Heart left ventricle (tissue), 16 donors: ENCODE measurements at regions not wholly inside any gene's neighbourhood (a gene's known extent, or its start where the extent isn't known, plus 50 kb on each side); places are given as distances from the start of the nearest gene placed in this dataset.
"Not testable (repeated sequence)": the region's sequence is repeated elsewhere in the genome, so short reads cannot be mapped to it uniquely, and the experiment has no call there.

Experiments
- ATAC-seq, 4 donors: fragments of 200-7000 bp; cut with Tn5 transposase; one replicate each; pipeline ENCODE4 v1.9.1; 2020 to 2022; ENCODE audit warnings: moderate library complexity in 4 of 4, mild to moderate bottlenecking in 3 of 4, moderate number of reproducible peaks in 1 of 4
- DNase-seq, 5 donors: peaks; one replicate each; pipeline ENCODE4 v3.0.0-alpha.2; 2020
- H3K27ac ChIP-seq, 12 donors: fragments of 200-600 bp; sonication (generic) in 4 of 12; one replicate each; pipeline versions ENCODE4 v1.5.0 to v1.8.0; 2016 to 2022; ENCODE audit warnings: mild to moderate bottlenecking in 2 of 12
- H3K27me3 ChIP-seq, 9 donors: fragments of 200-600 bp; sonication (generic) in 2 of 9; one replicate each; pipeline versions ENCODE4 v1.5.1 to v1.8.0; 2016 to 2022; ENCODE audit warnings: mild to moderate bottlenecking in 3 of 9
- H3K36me3 ChIP-seq, 9 donors: fragments of 200-600 bp; sonication (generic) in 2 of 9; one replicate each; pipeline versions ENCODE4 v1.5.0 to v1.8.0; 2018 to 2022; ENCODE audit warnings: mild to moderate bottlenecking in 2 of 9
- H3K4me1 ChIP-seq, 12 donors: fragments of 200-600 bp; sonication (generic) in 4 of 12; one replicate each; pipeline versions ENCODE4 v1.5.0 to v1.8.0; 2016 to 2022; ENCODE audit warnings: mild to moderate bottlenecking in 3 of 12
- H3K4me3 ChIP-seq, 12 donors: fragments of 200-600 bp; sonication (generic) in 4 of 12; one replicate each; pipeline versions ENCODE4 v1.5.0 to v1.8.0; 2017 to 2022; ENCODE audit warnings: mild to moderate bottlenecking in 9 of 12, moderate library complexity in 4 of 12
- H3K9me3 ChIP-seq, 12 donors: fragments of 200-600 bp; sonication (generic) in 4 of 12; one replicate each; pipeline versions ENCODE4 v1.5.0 to v1.8.0; 2016 to 2022; ENCODE audit warnings: mild to moderate bottlenecking in 1 of 12
- POLR2A ChIP-seq, 2 donors: fragments of 450-650 bp; IDR thresholded peaks; one replicate each; pipeline ENCODE4 v1.6.1; 2017; ENCODE audit warnings: antibody characterized with exemption in 2 of 2, mild to moderate bottlenecking in 2 of 2, moderate library complexity in 2 of 2
- WGBS, 4 donors: extraction: QIAGEN DNeasy Blood & Tissue Kit in 2 of 4; methylation state at CpG; one replicate each; pipeline versions ENCODE4 v1.1.5 to v1.1.7; 2013 to 2018; 5-methylcytosine and 5-hydroxymethylcytosine counted together
- intact Hi-C, 10 donors: fragments of 100-400 bp; cut with DNase I; formaldehyde crosslinking; loops; one replicate each; pipeline versions ENCODE4 v1.11.1 to v1.14.2; 2022
- TF ChIP-seq, protein P1 (sequence below), 12 donors: fragments of 200-600 bp; sonication (generic) in 4 of 12; IDR thresholded peaks; one replicate each; pipeline versions ENCODE4 v1.5.0 to v1.8.0; 2018 to 2022; ENCODE audit warnings: antibody characterized with exemption in 12 of 12, mild to moderate bottlenecking in 5 of 12
- donor health status: ischemic (EF 13 %, LVEDD 7.1; RV severe dilation, severe dysfunction).
- donor health status: healthy with polysubstance abuse.
- donor health status: DM: no; HTN: yes; CAD: no.
- donor health status: DM: no; HTN: no; CAD: no.
- donor health status: ischemic (EF 25% LVEDD 6.9; RV normal size, moderate dysfunction).
- donor health status: ischemic (EF 25% LVEDD 5.7; RV mildly dilated, moderate dysfunction).
- donor health status: healthy.
- donor health status: DM: yes; HTN: yes; CAD: no.
- donor health status: ischemic (EF 35%, LVEDD 5.7; RV mildly dilated, moderate dysfunction).
- donor health status: nonischemic (EF 11% LVEDD 7.7; RV severe dilation, severe dysfunction).
- donor health status: DM: yes; HTN: yes; CAD: no.
- donor health status: PGD.
- donor health status: ischemic (EF 29% LVEDD 5.4; RV normal size, mild dysfunction).
- donor health status: nonischemic (EF 23%, LVEDD 6.1; RV moderate dilation, normal function).

DNA sequence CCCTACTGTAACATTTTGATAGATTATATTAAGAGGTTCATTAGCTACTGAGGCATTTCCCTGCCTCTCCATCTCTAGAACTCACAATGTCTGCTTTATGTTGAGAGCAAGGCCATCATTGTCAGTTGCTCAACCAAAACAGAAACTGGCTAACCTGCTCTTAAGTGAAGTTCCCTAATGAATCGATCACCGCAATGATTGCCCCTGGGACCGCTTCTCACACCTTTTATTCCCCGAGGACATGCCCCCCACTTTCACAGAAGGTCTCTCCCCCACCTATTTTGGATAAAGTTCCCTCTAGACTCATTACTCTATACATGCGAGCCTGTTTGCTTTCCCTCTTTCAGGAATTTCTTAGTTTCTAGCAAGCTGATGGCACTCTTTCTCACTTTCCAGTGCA, 108.8 kb downstream of the FAM217A start:
- Histone ChIP-seq H3K36me3 (no peaks in the 10 kb centered on the region), H3K27me3 (no peaks in the 10 kb centered on the region), H3K4me1 (no peaks in the 10 kb centered on the region), H3K9me3 (no peaks in the 10 kb centered on the region), H3K27ac (no peak overlapping the region), H3K4me3 (no peak overlapping the region)
- no peak for ATAC-seq
- DNase-seq, result no peak
- intact Hi-C loops, result loop anchor here in 2 of 10 donors (10.0 kb wide), 2 partner anchors 125 to 695 kb away; partner anchors contain the start of gene FAM50B (in 1 of the 2)
- TF ChIP-seq, protein P1, sequence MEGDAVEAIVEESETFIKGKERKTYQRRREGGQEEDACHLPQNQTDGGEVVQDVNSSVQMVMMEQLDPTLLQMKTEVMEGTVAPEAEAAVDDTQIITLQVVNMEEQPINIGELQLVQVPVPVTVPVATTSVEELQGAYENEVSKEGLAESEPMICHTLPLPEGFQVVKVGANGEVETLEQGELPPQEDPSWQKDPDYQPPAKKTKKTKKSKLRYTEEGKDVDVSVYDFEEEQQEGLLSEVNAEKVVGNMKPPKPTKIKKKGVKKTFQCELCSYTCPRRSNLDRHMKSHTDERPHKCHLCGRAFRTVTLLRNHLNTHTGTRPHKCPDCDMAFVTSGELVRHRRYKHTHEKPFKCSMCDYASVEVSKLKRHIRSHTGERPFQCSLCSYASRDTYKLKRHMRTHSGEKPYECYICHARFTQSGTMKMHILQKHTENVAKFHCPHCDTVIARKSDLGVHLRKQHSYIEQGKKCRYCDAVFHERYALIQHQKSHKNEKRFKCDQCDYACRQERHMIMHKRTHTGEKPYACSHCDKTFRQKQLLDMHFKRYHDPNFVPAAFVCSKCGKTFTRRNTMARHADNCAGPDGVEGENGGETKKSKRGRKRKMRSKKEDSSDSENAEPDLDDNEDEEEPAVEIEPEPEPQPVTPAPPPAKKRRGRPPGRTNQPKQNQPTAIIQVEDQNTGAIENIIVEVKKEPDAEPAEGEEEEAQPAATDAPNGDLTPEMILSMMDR (IDR thresholded peaks at IDR 0.05), result no peak
- TF ChIP-seq POLR2A (IDR thresholded peaks at IDR 0.05), result no peak
- 95 to 96% (median 96%) methylated on average over 5 of the region's 5 CpGs for WGBS, 4 donors

DNA sequence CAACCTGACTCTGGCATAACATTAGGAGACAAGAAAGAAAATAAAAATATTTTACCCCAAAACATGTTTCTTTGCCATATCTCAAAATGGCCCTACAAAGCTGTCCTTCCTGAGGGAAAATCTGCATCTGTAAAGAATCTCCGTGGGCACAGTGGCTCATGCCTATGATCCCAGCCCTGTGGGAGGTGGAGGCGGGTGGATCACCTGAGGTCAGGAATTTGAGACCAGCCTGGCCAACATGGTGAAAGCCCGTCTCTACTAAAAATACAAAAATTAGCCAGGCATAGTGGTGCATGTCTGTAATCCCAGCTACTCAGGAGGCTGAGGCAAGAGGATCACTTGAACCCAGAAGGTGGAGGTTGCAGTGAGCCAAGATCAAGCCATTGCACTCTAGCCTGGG, 105.8 kb downstream of the FAM217A start:
- intact Hi-C loops, result loop anchor here in 2 of 10 donors (10.0 kb wide), 2 partner anchors 128 to 698 kb away; partner anchors contain the start of gene FAM50B (in 1 of the 2)
- H3K36me3 ChIP-seq, H3K9me3 ChIP-seq, DNase-seq, H3K4me1 ChIP-seq, H3K4me3 ChIP-seq, ATAC-seq, H3K27me3 ChIP-seq, H3K27ac ChIP-seq: not testable (repeated sequence)
- 91 to 96% (median 92%) methylated on average over 3 of the region's 3 CpGs for WGBS, 4 donors

DNA sequence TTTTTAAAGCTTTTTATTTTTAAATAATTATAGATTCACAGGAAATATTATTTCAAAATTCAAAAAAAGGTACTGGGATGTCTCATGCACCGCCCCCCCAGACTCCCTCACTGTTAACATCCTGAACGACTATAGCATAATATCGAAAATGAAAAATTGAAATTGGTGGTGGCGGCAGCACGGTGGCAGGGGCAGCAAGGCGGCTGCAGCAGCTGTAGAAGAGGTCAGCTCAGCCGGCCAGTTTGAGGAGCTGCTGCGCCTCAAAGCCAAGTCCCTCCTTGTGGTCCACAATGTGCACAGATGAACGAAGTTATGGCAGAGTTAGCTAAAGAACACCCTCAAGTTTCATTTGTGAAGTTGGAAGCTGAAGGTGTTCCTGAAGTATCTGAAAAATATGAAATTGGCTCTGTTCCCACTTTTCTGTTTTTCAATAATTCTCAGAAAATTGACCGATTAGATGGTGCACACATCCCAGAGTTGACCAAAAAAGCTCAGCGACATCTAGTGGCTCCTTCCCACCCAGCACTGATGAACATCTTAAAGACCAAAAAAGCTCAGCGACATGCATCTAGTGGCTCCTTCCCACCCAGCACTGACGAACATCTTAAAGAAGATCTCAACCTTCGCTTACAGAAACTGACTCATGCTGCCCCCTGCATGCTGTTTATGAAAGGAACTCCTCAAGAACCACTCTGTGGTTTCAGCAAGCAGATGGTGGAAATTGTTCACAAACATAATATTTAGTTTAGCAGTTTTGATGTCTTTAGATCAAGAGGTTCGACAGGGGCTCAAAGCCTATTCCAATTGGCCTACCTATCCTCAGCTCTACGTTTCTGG, 100.8 kb downstream of the FAM217A start:
- WGBS, 4 donors, result 48 to 57% (median 53%) methylated on average over 16 of the region's 16 CpGs
- no peaks in the 10 kb centered on the region for H3K9me3 ChIP-seq
- intact Hi-C loops, result loop anchor here in 6 of 10 donors (1.0 to 10.0 kb wide), 5 partner anchors 91 to 703 kb away; partner anchors contain the start of gene FAM50B (in 1 of the 6)
- no peak for TF ChIP-seq POLR2A (IDR thresholded peaks at IDR 0.05)
- TF ChIP-seq, protein P1 (IDR thresholded peaks at IDR 0.05), result peak; percentile 41 to 74 (median 60)
- H3K36me3 ChIP-seq, result no peaks in the 10 kb centered on the region
- DNase-seq, result peak in 3 of 5 donors; percentile 15 to 40 (median 32)
- H3K27ac ChIP-seq, result no peak overlapping the region
- no peaks in the 10 kb centered on the region for H3K27me3 ChIP-seq
- H3K4me3 ChIP-seq, result peak overlapping the region in 1 of 12 donors; percentile 4
- peak in 3 of 4 donors; percentile 86 to 92 (median 87) for ATAC-seq
- peaks cover 0 to 8% (median 0%) of the 10 kb centered on the region in 12 donors for H3K4me1 ChIP-seq

DNA sequence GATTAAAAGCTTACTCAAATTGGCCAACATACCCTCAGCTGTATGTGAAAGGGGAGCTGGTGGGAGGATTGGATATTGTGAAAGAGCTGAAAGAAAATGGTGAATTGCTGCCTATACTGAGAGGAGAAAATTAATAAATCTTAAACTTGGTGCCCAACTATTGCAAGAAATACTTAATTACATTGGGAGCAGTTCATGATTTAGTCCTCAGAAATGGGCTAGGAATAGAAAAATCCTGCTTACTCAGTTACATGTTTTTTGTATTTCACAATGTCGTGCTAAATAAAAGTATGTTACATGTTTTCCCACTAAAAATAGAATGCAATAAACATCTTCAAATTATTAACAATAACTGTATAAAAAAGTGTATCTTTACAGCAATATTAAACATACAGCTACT, 100.0 kb downstream of the FAM217A start:
- intact Hi-C loops, result loop anchor here in 6 of 10 donors (1.0 to 10.0 kb wide), 4 partner anchors 134 to 704 kb away; partner anchors contain the start of gene FAM50B (in 1 of the 6)
- WGBS, 4 donors, result 81 to 90% (median 89%) methylated on average over 1 of the region's 1 CpG
- H3K4me1 ChIP-seq, result not testable (repeated sequence)

DNA sequence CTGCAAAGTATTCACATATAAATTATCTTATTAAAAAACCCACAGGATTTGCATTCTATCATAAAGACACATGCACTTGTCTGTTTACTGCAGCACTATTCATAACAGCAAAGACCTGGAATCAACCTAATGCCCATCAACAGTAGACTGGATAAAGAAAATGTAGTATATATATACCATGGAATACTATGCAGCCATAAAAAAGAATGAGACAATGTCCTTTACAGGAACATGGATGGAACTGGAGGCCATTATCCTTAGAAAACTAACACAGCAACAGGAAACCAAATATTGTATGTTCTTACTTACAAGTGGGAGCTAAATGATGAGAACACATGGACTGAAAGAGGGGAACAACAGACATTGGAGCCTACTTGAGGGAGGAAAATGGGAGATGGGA, 97.0 kb downstream of the FAM217A start:
- no peak for TF ChIP-seq POLR2A (IDR thresholded peaks at IDR 0.05)
- TF ChIP-seq, protein P1 (IDR thresholded peaks at IDR 0.05), result no peak
- Histone ChIP-seq H3K27me3 (no peaks in the 10 kb centered on the region), H3K9me3 (no peaks in the 10 kb centered on the region), H3K4me3 (no peak overlapping the region), H3K27ac (no peak overlapping the region), H3K4me1 (peaks cover 0 to 15% (median 2%) of the 10 kb centered on the region in 12 donors), H3K36me3 (no peaks in the 10 kb centered on the region)
- intact Hi-C loops, result loop anchor here in 2 of 10 donors (5.0 to 10.0 kb wide), 4 partner anchors 35 to 707 kb away; no protein-coding TSS in a partner anchor
- DNase-seq (no peak), ATAC-seq (no peak)

More for the DNA sequence above, 100.0 kb downstream of the FAM217A start:
- H3K9me3 ChIP-seq, ATAC-seq, DNase-seq, H3K27me3 ChIP-seq, H3K27ac ChIP-seq, H3K4me3 ChIP-seq, H3K36me3 ChIP-seq: not testable (repeated sequence)
